ENCODE measurements at regions not wholly inside any gene's neighbourhood (a gene's known extent, or its start where the extent isn't known, plus 50 kb on each side); places are given as distances from the start of the nearest gene placed in this dataset.
"Not testable (repeated sequence)": the region's sequence is repeated elsewhere in the genome, so short reads cannot be mapped to it uniquely, and the experiment has no call there.

GRCh38 chr3:98644168-98644567 lies 50.8 kb upstream of the CPOX start:
- DNase-seq, result no peak

GRCh38 chr3:98645039-98645438 lies 51.6 kb upstream of the CPOX start:
- DNase-seq, result no peak

- DNase-seq, result no peak
Measured at GRCh38 chr3:98646680-98647079, 53.3 kb upstream of the CPOX start.

- no peak for DNase-seq
Measured at GRCh38 chr3:98647197-98647596, 53.8 kb upstream of the CPOX start.

GRCh38 chr3:98650971-98651779 lies 57.8 kb upstream of the CPOX start:
- no peak for DNase-seq

- no peak for DNase-seq
Measured at GRCh38 chr3:98651780-98652077, 58.3 kb upstream of the CPOX start.

- peak; percentile 36 for DNase-seq
Measured at GRCh38 chr3:98655666-98656065, 62.3 kb upstream of the CPOX start.

- peak; percentile 3 for DNase-seq
Measured at GRCh38 chr3:98657457-98657856, 64.0 kb upstream of the CPOX start.

- no peak for DNase-seq
Measured at GRCh38 chr3:98662699-98663098, 69.3 kb upstream of the CPOX start.

GRCh38 chr3:98670020-98670419 lies 76.6 kb upstream of the CPOX start:
- no peak for DNase-seq

GRCh38 chr3:98679986-98680385 lies 83.2 kb upstream of the ST3GAL6 start:
- no peak for DNase-seq

GRCh38 chr3:98680723-98681122 lies 82.4 kb upstream of the ST3GAL6 start:
- peak; percentile 20 for DNase-seq

- no peak for DNase-seq
Measured at GRCh38 chr3:98681486-98681885, 81.7 kb upstream of the ST3GAL6 start.

- not testable (repeated sequence) for DNase-seq
Measured at GRCh38 chr3:98682391-98682790, 80.7 kb upstream of the ST3GAL6 start.

GRCh38 chr3:98688363-98688762 lies 74.8 kb upstream of the ST3GAL6 start:
- no peak for DNase-seq

- peak; percentile 21 for DNase-seq
Measured at GRCh38 chr3:98690876-98691275, 72.3 kb upstream of the ST3GAL6 start.

GRCh38 chr3:98691897-98692296 lies 71.2 kb upstream of the ST3GAL6 start:
- no peak for DNase-seq

GRCh38 chr3:98692787-98693473 lies 70.2 kb upstream of the ST3GAL6 start:
- DNase-seq, result no peak

- peak; percentile 47 for DNase-seq
Measured at GRCh38 chr3:98695796-98696195, 67.3 kb upstream of the ST3GAL6 start.

- not testable (repeated sequence) for DNase-seq
Measured at GRCh38 chr3:98696296-98696695, 66.8 kb upstream of the ST3GAL6 start.

GRCh38 chr3:98697225-98697624 lies 65.9 kb upstream of the ST3GAL6 start:
- DNase-seq, result no peak

GRCh38 chr3:98699132-98699531 lies 64.0 kb upstream of the ST3GAL6 start:
- no peak for DNase-seq

GRCh38 chr3:98701071-98701675 lies 62.0 kb upstream of the ST3GAL6 start:
- DNase-seq, result no peak

GRCh38 chr3:98702166-98702565 lies 61.0 kb upstream of the ST3GAL6 start:
- no peak for DNase-seq

Measured in fibroblast of upper back skin (primary cell).